ENCODE measurements at regions not wholly inside any gene's neighbourhood (a gene's known extent, or its start where the extent isn't known, plus 50 kb on each side); places are given as distances from the start of the nearest gene placed in this dataset.

- H3K4me1 ChIP-seq (ENCODE audit: control insufficient read depth, insufficient read depth, low read length), result no peaks in the 10 kb centered on the region
- no peak overlapping the region for H3K27ac ChIP-seq (ENCODE audit: low read length)
- no peaks in the 10 kb centered on the region for H3K27me3 ChIP-seq (ENCODE audit: control insufficient read depth, insufficient read depth, low read length)
- POLR2A ChIA-PET, result no interaction called here
- CTCF ChIA-PET, result no interaction called here
- DNase-seq (ENCODE audit: low read depth, low spot score), result no peak
- ATAC-seq, result no peak
- no peak for TF ChIP-seq SIN3A (IDR thresholded peaks at IDR 0.05; ENCODE audit: borderline replicate concordance, insufficient read depth, low read depth, low read length)
- TF ChIP-seq TCF7L2 (IDR thresholded peaks at IDR 0.05; ENCODE audit: low read depth, low read length), result no peak
- no peak for TF ChIP-seq POLR2AphosphoS5 (IDR thresholded peaks at IDR 0.05; ENCODE audit: low read depth, low read length)
- TF ChIP-seq, protein P1, sequence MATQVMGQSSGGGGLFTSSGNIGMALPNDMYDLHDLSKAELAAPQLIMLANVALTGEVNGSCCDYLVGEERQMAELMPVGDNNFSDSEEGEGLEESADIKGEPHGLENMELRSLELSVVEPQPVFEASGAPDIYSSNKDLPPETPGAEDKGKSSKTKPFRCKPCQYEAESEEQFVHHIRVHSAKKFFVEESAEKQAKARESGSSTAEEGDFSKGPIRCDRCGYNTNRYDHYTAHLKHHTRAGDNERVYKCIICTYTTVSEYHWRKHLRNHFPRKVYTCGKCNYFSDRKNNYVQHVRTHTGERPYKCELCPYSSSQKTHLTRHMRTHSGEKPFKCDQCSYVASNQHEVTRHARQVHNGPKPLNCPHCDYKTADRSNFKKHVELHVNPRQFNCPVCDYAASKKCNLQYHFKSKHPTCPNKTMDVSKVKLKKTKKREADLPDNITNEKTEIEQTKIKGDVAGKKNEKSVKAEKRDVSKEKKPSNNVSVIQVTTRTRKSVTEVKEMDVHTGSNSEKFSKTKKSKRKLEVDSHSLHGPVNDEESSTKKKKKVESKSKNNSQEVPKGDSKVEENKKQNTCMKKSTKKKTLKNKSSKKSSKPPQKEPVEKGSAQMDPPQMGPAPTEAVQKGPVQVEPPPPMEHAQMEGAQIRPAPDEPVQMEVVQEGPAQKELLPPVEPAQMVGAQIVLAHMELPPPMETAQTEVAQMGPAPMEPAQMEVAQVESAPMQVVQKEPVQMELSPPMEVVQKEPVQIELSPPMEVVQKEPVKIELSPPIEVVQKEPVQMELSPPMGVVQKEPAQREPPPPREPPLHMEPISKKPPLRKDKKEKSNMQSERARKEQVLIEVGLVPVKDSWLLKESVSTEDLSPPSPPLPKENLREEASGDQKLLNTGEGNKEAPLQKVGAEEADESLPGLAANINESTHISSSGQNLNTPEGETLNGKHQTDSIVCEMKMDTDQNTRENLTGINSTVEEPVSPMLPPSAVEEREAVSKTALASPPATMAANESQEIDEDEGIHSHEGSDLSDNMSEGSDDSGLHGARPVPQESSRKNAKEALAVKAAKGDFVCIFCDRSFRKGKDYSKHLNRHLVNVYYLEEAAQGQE (IDR thresholded peaks at IDR 0.05; ENCODE audit: insufficient read depth in 1 of 2, low read depth in 2 of 2, low read length in 1 of 2), result no peak
- TF ChIP-seq, protein P2, sequence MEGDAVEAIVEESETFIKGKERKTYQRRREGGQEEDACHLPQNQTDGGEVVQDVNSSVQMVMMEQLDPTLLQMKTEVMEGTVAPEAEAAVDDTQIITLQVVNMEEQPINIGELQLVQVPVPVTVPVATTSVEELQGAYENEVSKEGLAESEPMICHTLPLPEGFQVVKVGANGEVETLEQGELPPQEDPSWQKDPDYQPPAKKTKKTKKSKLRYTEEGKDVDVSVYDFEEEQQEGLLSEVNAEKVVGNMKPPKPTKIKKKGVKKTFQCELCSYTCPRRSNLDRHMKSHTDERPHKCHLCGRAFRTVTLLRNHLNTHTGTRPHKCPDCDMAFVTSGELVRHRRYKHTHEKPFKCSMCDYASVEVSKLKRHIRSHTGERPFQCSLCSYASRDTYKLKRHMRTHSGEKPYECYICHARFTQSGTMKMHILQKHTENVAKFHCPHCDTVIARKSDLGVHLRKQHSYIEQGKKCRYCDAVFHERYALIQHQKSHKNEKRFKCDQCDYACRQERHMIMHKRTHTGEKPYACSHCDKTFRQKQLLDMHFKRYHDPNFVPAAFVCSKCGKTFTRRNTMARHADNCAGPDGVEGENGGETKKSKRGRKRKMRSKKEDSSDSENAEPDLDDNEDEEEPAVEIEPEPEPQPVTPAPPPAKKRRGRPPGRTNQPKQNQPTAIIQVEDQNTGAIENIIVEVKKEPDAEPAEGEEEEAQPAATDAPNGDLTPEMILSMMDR (IDR thresholded peaks at IDR 0.05), result no peak
- H3K36me3 ChIP-seq (ENCODE audit: control insufficient read depth, insufficient read depth, low read length), result no peaks in the 10 kb centered on the region
- intact Hi-C loops (cut with micrococcal nuclease; ENCODE audit: unreplicated experiment), result no loop called here
- H3K9me3 ChIP-seq (ENCODE audit: control insufficient read depth, insufficient read depth, low read depth, low read length), result no peaks in the 10 kb centered on the region
- BruUV-seq (replicated peaks), result no TSS peak
- H3K4me3 ChIP-seq (ENCODE audit: low read depth in 2 of 2, low read length in 2 of 2), result no peak overlapping the region
- in situ Hi-C loops (cut with HindIII; ENCODE audit: low pct_unique_long_range_greater_than_20kb, low sequenced_read_pairs), result no loop called here
Measured at GRCh38 chr4:19992471-19993093, 259.1 kb upstream of the SLIT2 start.

GRCh38 chr4:19987746-19988145 lies 264.0 kb upstream of the SLIT2 start:
- POLR2A ChIA-PET, result no interaction called here
- no peaks in the 10 kb centered on the region for H3K36me3 ChIP-seq (ENCODE audit: control insufficient read depth, insufficient read depth, low read length)
- ATAC-seq (no peak), DNase-seq (ENCODE audit: low read depth, low spot score) (no peak)
- no TSS peak for BruUV-seq (replicated peaks)
- TF ChIP-seq, protein P1 (IDR thresholded peaks at IDR 0.05; ENCODE audit: insufficient read depth in 1 of 2, low read depth in 2 of 2, low read length in 1 of 2), result no peak
- TF ChIP-seq SIN3A (IDR thresholded peaks at IDR 0.05; ENCODE audit: borderline replicate concordance, insufficient read depth, low read depth, low read length), result no peak
- TF ChIP-seq POLR2AphosphoS5 (IDR thresholded peaks at IDR 0.05; ENCODE audit: low read depth, low read length), result no peak
- TF ChIP-seq, protein P2 (IDR thresholded peaks at IDR 0.05), result no peak
- TF ChIP-seq TCF7L2 (IDR thresholded peaks at IDR 0.05; ENCODE audit: low read depth, low read length), result no peak
- CTCF ChIA-PET, result no interaction called here
- H3K27me3 ChIP-seq (ENCODE audit: control insufficient read depth, insufficient read depth, low read length), result no peaks in the 10 kb centered on the region
- H3K27ac ChIP-seq (ENCODE audit: low read length), result no peak overlapping the region
- intact Hi-C loops (cut with micrococcal nuclease; ENCODE audit: unreplicated experiment) (no loop called here), in situ Hi-C loops (cut with HindIII; ENCODE audit: low pct_unique_long_range_greater_than_20kb, low sequenced_read_pairs) (no loop called here)
- H3K4me3 ChIP-seq (ENCODE audit: low read depth in 2 of 2, low read length in 2 of 2), result no peak overlapping the region
- no peaks in the 10 kb centered on the region for H3K9me3 ChIP-seq (ENCODE audit: control insufficient read depth, insufficient read depth, low read depth, low read length)
- no peaks in the 10 kb centered on the region for H3K4me1 ChIP-seq (ENCODE audit: control insufficient read depth, insufficient read depth, low read length)

Data from Panc1 (cell line).